Superior temporal gyrus (tissue), 1 donor: ENCODE measurements at regions not wholly inside any gene's neighbourhood (a gene's known extent, or its start where the extent isn't known, plus 50 kb on each side); places are given as distances from the start of the nearest gene placed in this dataset.
"Not testable (repeated sequence)": the region's sequence is repeated elsewhere in the genome, so short reads cannot be mapped to it uniquely, and the experiment has no call there.

ENCODE experiments used
- DNase-seq: peaks from one replicate; pipeline ENCODE4 v3.0.0-alpha.2; 2016; ENCODE audit errors: extremely low spot score

DNA sequence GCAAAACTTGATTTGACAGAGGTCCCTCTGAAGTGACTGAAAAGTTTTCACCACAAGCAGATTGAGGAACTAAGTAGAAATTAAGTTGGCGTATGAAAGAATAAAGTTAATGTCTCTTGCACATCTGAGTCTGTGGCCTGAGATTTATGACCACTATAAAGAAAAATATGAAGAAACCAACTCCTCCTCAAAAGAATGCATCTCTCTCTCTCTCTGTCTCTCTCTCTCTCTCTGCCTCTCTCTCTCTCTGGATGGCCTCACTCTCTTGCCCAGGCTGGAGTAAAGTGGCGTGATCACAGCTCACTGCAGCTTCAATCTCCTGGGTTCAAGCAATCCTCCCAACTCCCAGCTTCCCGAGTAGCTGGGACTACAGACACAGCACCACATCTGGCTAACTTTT is 55.2 kb downstream of the RPL22L1 start:
- DNase-seq = no peak

DNA sequence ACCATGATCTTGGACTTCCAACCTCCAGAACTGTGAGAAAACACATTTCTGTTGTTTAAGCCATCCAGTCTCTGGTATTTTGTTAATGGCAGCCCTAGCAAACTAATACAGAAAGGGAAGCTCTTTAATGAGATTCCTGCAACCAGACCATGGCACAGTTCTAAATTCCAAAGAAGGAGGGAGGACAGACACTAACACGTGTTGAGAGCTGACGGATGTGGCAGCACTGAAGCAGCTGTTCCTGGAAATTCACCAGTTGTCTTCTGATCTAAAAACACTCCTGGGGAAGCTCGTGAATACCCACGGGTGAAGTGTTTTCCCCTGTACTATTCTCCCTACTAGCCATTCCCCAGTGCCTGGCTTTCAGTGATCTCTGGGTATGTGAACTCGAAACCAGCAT is 56.7 kb downstream of the RPL22L1 start:
- no peak for DNase-seq

DNA sequence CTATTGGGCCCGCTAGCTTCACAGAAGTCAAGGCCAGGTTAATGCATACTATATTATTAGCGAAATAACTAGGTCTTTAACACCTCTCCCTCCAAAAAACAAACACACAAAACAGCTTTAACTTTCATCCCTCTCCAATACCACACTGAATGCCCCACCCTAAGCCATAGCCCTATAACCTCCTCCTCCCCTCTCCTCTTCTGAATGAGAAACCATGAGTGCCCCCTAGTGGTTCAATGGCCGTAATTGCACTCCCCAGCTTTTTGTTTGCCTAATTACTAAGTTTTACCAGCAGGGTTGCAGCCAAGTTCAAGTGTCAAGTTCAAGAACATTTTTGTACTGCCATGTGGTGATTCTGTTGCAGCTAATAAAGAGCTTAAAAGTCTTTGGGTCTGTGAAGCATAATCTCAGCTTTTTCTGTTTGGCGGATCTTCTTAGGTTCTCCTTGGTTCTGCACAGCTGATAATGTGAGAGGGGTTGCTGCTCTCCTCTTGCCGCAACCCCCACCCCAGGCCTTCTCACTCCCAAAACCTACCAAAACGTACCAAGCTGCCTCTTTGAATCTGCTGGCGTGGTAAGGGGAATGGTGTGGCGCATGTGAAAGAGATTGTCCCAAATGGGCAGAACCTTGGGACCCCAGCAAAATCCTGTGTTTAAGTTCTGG is 57.9 kb downstream of the RPL22L1 start:
- DNase-seq = peak; percentile 97

DNA sequence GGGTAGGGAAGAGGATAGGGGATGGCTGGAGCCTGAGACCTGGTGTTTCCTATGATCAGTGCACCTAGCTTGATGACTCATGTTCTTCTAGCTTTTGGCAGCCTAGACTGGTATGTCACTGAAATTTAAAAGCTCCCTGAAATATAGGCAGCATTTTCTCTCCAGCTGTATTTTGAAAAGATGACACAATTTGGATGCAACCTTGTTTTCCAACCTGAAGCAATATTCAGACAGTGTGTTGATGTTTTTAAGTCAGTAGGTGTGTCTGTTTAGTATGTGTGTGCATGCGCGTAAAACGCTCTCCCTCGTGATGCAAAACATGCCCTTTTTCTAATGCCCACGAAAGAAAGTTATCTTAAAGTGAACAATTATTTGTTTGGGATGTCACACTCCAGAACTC is 58.5 kb downstream of the RPL22L1 start:
- no peak for DNase-seq

DNA sequence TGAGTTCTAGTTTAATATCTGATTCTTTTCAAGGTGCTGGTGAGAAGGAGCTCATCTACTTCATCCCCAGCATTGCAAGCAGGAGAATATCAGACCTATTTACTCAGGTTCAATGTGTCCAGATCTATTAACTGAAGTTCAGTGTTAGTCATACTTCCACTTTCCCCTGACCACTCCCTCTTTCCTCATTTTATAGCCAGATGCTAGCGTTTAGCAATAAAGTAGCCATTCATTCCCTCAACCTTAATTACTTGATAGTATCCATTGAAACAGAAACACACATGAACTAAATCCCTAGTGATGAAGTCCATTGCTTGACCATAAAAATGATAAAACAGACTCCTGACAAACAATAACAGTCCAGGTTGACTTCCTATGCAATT is 60.0 kb downstream of the RPL22L1 start:
- no peak for DNase-seq

DNA sequence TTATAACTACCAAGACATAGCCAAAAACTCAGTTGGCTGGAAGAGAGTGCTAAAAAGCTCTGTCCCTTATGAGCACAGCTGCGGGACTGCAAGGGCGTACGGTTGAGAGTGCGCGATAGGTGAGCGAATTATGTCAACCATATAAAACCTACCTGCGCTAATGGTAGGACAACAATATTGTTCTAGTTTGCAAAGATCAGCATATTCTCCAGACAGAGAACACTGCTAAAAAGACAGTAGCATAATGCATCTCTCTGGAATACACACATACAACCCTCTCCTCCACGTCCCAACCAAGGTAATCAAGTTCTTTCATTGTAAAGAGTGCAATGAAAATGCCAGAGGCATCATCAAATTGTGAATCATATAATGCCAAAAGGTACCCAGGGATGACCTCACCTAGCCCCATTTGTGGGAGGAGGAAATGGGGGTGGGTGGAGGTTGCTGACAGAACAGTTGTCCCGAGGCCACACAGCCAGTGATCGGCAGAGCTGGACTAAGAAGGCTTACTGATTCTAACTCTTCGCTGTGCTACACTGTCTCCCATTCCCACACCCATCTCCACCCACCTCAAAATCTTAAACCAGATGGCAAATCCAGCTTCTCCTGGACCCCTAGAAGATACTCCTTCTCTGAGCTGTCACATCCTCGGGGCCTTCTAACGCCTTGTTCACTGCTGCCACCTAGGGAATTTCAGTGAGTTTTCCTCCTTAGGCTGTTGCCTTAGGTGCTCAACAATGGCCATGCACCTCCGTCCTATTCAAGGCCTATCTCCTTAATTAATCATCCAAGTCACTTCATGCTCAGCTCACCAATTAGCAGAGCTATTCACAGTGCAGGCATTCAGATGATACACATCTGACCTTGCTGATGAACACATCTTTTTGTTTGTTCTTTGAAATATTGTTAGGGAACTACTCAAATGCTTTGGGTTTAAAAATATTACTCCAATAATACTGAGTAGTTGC is 60.7 kb downstream of the RPL22L1 start:
- peak; percentile 91 for DNase-seq

DNA sequence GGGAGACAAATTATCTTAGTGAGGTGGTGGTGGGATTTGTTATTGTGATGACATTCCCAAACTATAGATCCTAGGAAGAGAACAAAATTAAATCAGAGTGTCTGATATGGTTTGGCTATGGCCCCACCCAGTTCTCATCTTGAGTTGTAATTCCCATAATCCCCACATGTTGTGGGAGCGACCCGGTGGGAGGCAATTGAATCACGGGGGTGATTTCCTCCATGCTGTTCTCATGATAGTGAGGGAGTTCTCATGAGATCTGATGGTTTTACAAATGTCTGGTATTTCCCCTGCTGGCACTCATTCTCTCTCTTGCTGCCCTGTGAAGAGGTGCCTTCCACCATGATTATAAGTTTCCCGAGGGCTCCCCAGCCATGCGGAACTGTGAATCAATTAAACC is 62.0 kb downstream of the RPL22L1 start:
- no peak for DNase-seq

DNA sequence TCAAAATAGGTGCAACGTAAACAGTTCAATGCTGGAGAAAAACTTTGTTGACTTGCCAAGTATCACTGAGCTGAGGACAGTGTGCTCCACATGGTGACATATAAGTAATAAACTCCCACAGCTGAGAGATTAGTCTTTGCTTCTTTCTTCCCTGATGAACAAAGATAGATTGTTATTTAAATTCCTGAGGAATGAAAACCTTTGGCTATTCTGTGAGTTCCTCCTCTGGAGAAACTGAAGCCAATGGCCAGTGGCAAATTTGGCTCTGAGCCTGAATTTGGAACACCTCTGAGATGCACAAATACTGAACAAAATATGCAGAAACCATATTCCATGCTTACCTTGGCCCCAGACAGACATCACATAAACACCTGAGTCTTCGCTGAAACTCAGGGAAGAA is 63.3 kb downstream of the RPL22L1 start:
- DNase-seq = no peak

DNA sequence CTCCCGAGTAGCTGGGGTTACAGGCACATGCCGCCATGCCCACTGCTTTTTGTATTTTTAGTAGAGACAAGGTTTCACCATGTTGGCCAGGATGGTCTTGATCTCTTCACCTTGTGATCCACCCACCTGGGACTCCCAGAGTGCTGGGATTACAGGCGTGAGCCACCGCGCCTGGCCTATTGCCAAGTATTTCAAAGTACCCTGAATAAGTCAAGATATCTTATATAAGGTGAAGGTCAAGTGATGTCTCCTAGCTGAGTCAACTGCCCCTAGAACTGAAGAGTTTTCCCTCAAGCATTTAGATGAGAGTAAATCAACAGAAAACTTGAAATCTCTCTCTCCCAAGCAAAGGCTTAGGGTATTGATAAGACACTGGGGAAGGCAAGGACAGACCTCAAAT is 63.9 kb downstream of the RPL22L1 start:
- DNase-seq = no peak

DNA sequence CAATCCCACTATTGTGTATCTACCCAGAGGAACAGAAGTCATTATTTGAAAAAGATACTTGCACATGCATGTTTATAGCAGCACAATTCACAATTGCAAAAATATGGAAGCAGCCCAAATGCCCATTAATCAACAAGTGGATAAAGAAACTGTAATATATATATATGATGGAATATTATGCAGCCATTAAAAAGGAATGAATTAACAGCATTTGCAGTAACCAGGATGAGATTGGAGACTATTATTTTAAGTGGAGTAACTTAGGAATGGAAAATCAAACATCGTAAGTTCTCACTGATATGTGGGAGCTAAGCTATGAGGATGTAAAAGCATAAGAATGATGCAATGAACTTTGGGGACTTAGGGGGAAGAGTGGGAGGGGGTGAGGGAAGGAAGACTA is 64.7 kb downstream of the RPL22L1 start:
- not testable (repeated sequence) for DNase-seq

DNA sequence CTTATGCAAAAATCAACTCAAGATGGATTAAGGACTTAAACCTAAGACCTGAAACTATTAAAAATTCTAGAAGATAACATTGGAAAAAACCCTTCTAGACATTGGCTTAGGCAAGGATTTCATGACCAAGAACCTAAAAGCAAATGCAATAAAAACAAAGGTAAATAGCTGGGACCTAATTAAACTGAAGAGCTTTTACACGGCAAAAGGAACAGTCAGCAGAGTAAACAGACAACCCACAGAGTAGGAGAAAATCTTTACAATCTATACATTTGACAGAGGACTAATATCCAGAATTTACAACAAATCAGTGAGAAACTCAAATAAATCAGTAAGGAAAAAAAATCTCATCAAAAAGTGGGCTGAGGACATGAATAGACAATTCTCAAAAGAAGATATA is 65.4 kb downstream of the RPL22L1 start:
- DNase-seq = not testable (repeated sequence)

DNA sequence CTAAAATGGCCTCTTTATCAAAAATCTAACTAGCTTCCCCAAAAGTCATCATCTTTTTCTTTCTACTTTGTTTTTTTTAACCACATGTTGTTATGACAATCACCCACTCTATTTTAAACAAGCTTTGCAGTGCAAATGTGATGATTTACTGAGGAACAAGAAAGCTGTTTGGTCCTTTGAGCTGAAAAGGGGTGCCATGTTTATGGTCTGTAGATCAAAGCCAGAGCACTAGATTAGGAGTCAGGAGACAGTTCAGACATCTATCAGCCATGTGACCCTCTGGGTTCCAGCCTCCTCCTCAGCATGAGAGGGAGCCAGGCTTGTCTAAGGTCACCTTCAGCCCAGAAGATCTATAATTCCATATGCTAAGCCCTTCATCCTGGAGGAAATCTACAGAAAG is 65.9 kb downstream of the RPL22L1 start:
- DNase-seq = no peak

DNA sequence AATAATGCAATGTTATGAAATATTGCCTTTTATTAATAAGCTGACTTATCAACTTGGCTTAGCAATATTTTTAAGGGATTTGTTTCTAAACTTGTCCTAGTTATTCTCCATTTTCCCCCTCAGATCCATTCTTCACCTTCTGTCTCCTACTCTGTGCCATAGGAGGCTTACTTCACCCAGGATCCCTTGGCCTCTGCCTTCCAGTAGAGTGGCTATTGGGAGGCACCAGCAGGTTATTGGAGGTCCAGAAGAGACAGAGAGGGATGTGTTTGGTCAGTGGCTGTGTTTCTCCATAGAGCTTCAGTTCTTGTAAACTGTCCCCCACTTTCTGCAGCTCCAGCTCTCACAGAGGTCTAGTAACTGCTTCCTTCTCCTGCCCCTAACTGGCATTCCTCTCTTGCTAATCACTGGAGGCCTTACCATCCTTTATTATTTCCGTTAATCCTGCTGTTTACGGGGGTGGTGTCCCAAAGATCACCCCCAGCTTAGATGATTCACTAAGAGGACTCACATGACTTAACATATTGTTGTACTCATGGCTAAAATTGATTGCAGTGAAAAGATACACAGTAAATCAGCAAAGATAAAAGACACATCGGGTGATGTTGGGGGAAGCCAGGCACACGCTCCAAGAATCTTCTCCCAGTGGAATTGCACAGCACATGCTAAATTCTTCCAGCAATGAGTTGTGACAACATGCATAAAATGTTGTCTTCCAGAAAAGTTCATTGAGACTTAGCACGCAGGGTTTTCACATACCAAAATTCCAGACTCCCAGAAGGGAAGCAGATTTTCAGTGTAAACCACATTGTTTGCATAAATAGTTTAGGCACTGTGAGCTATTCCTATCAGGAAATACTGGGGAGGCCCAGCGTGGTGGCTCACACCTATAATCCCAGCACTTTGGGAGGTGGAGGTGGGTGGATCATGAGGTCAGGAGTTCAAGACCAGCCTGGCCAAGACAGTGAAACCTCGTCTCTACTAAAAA is 67.5 kb downstream of the RPL22L1 start:
- no peak for DNase-seq

DNA sequence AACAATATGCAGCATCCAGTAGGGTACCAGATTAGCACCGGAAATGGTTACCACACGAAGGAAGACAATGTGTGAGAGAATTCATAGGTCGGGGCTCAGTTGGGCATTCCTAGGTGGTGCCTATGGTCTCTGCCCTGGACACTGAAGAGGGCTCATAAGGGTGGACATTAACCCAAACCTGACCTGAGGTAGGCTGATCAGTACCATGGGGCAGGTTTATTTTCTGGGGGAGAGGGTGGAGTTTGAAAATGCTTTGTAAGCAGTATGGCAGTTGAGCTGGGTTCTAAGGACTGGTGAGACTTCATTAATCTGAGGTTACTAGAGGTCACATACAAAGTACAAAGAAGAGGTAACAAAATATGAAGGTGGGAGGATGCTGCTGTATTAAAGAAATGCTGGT is 68.4 kb downstream of the RPL22L1 start:
- DNase-seq = no peak

DNA sequence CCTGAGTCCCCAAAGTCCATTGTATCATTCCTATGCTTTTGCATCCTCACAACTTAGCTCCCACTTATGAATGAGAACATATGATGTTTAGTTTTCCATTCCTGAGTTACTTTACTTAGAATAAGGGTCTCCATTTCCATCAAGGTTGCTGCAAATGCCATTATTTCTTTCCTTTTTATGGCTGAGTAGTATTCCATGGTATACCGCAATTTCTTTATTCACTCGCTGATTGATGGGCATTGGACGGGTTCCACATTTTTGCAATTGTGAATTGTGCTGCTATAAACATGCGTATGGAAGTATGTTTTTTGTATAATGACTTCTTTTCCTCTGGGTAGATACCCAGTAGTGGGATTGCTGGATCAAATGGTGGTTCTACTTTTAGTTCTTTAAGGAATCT is 69.7 kb downstream of the RPL22L1 start:
- not testable (repeated sequence) for DNase-seq

DNA sequence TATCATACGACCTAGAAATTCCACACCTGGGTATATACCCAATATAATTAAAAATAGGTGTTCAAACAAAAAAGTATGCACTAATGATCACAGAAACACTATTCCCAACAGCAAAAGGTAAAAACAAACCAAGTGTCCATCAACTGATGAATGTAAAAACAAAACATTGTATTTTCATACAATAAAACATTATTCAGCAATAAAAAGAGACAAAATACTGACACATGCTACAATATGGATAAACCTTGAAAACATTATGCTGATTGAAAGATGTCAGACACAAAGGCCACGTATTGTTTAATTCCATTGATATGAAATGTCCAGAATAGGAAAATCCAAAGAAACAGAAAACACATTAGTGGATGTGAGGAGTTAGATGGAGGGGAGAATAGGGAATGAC is 71.0 kb downstream of the RPL22L1 start:
- no peak for DNase-seq

DNA sequence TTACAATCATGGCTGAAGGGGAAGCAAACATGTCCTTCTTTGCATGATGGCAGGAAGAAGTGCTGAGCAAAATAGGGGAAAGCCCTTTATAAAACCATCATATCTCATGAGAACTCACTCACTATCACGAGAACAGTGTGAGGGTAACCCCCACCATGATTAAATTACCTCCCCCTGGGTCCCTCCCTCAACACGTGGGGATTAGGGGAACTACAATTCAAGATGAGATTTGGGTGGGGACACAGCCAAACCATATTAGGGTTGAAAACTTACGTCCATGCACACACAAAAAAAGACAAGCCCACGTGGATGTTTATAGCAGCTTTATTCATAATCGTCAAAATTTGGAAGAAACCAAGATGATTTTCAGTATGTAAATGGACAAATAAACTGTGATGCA is 72.3 kb downstream of the RPL22L1 start:
- DNase-seq = no peak

DNA sequence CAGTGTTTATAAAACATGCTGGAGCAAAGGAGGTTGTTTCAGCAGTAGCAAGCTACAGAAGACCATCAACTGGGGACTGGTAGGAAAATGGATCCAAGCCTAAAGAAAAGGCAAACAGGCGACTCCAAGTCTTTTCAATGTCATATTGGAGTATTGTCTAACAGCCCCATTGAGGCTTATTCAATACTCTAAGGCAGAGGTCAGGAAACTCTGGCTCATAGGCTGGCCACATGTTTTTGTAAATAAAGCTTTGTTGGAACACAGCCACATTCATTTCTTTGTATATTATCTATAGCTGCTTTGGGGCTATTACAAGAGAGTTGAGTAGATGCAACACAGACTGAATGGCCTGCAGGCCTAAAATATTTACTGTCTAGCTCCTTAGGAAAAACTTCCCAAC is 77.5 kb downstream of the RPL22L1 start:
- no peak for DNase-seq

DNA sequence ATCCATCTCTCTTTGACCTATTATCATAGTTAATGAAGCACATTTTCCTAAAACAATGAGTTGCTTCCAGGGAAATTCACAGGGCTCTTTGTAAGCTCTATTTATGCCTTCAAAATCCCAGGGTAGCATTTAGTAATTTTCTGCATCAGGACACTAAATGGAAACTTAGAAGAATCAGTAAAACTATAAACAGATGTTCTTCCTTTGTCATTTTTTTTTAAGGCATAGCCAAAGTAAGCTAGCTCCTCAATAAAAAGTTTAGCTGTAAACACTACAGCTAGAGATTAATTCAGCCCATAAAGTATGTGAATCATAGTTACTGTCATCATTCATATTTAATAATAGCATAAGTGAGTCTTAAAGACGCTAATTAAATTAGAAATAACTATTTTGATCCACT is 79.3 kb downstream of the RPL22L1 start:
- no peak for DNase-seq

DNA sequence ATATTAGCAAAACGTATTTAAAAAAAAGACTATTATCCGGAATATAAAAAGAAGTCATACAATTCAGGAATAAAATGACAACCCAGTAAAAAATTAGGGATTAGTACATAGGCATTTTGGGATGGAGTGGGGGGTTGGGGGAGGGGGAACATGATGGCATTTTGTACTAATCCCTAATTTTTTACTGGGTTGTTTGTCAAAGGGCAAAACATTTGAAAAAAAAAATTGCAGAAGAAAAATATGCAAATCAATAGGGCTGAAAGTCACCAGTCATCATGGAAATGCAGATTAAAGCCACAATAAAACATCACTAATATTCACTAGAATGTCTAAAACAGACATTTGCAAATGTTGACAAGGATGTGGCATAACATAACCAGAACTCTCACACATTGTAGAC is 82.5 kb downstream of the RPL22L1 start:
- no peak for DNase-seq

DNA sequence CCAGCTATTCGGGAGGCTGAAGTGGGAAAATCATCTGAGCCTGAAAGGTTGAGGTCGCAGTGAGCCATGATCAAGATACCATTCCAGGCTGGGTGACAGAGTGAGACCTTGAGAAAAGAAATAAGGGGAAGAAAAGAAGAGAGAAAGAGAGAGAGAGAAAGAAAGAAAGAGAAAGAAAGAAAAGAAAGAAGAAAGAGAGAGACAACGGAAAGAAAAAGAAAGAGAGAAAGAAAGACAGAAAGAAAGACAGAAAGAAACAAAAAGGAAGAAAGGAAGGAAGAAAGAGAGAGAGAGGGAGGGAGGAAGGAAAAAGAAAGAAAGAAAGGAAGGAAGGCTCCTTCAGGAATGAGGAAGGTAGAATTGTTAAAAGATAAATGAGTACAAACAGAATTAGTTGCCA is 84.5 kb downstream of the RPL22L1 start:
- no peak for DNase-seq

DNA sequence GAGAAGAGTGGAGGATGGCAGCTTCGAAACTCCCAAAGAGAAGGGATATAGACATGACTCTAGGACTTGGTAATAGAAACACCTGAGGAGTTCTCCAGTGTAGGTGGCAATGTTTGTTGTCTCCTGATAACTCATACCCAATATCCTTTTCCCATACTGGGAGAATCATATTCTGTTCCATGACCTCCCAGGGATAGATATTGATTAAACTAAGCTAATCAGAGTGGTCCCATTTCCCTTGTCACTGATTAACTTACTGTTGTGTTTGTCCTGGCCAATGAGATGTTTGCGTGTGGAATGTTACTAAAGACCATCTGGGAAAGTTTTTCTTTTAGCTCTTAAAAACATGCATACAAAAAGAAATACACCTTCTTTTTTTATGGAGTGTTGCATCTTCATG is 85.6 kb downstream of the RPL22L1 start:
- DNase-seq = no peak
